ENCODE measurements at regions not wholly inside any gene's neighbourhood (a gene's known extent, or its start where the extent isn't known, plus 50 kb on each side); places are given as distances from the start of the nearest gene placed in this dataset.
"Not testable (repeated sequence)": the region's sequence is repeated elsewhere in the genome, so short reads cannot be mapped to it uniquely, and the experiment has no call there.

DNA sequence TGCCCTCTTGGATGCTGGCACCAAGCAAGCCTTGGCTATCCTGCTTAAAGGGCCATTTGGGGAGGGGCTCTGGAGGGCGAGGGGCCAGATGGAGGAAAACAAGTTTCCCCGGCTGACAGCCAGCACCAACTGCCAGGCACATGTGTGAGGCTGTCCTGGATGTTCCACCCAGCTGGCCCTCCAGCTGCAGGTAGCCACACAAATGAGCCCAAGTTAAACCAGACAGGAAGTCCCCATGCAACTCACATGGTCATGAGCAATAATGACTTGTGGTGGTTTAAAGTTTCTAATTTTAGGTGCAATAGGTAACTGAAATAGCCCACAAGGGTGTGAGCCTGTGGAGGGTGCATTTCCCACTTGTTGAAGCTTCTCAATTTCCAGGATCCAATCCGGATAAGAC is 198.0 kb downstream of the OTOP1 start:
- H3K9ac ChIP-seq (ENCODE audit: low read length); H3K27me3 ChIP-seq (ENCODE audit: insufficient read depth, low read length); H3K36me3 ChIP-seq (ENCODE audit: insufficient read depth, low read length); FAIRE-seq; DNase-seq (ENCODE audit: low read depth); H2AFZ ChIP-seq (ENCODE audit: low read depth, low read length); H3K36me3 Mint-ChIP-seq (ENCODE audit: low read depth, unreplicated experiment); H3K4me1 ChIP-seq (ENCODE audit: insufficient read depth, low read length); H3K4me3 Mint-ChIP-seq (ENCODE audit: unreplicated experiment); H4K20me1 ChIP-seq (ENCODE audit: insufficient read depth, low read length); H3K4me2 ChIP-seq (ENCODE audit: low read length); H3K9me3 ChIP-seq (ENCODE audit: insufficient read depth, low read depth, low read length); H3K27ac Mint-ChIP-seq (ENCODE audit: unreplicated experiment); H3K27ac ChIP-seq (ENCODE audit: low read depth, low read length); H3K4me1 Mint-ChIP-seq (ENCODE audit: low read depth, unreplicated experiment); H3K9me3 Mint-ChIP-seq (ENCODE audit: unreplicated experiment); H3K79me2 ChIP-seq (ENCODE audit: insufficient read depth, low read length); H3K4me3 ChIP-seq (ENCODE audit: insufficient read depth, low read depth, low read length): not testable (repeated sequence)
- peaks cover 20% of the 10 kb centered on the region for H3K27me3 Mint-ChIP-seq (ENCODE audit: low read depth, unreplicated experiment)

DNA sequence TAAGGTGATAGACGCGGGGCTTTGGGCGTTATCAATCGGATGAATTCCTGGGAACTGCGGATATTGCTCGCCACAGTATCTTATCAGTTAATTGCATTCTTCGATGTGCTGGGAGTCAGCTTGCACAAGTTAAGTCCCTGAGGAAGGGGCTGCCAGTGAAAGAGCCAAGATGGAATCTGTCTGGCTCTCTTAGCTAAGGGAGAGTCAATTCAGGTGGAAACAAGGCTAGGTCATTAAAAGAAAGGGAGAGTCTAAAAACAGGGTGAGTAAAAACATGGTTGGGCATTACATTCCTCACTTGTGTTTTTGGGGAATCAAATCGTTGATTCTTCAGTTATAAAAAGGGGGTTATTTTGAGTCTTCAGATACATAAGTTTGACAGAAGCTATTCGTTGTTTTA is 196.2 kb downstream of the OTOP1 start:
- H3K27me3 ChIP-seq (ENCODE audit: insufficient read depth, low read length); H3K9ac ChIP-seq (ENCODE audit: low read length); H3K4me3 ChIP-seq (ENCODE audit: insufficient read depth, low read depth, low read length); H3K79me2 ChIP-seq (ENCODE audit: insufficient read depth, low read length); H3K9me3 ChIP-seq (ENCODE audit: insufficient read depth, low read depth, low read length); H3K4me1 ChIP-seq (ENCODE audit: insufficient read depth, low read length); H3K4me2 ChIP-seq (ENCODE audit: low read length); H3K27ac ChIP-seq (ENCODE audit: low read depth, low read length); DNase-seq (ENCODE audit: low read depth); H4K20me1 ChIP-seq (ENCODE audit: insufficient read depth, low read length); H3K36me3 ChIP-seq (ENCODE audit: insufficient read depth, low read length); H3K4me1 Mint-ChIP-seq (ENCODE audit: low read depth, unreplicated experiment); H3K36me3 Mint-ChIP-seq (ENCODE audit: low read depth, unreplicated experiment); H3K4me3 Mint-ChIP-seq (ENCODE audit: unreplicated experiment); H3K27ac Mint-ChIP-seq (ENCODE audit: unreplicated experiment); FAIRE-seq; H3K9me3 Mint-ChIP-seq (ENCODE audit: unreplicated experiment); H2AFZ ChIP-seq (ENCODE audit: low read depth, low read length): not testable (repeated sequence)
- peaks cover 19% of the 10 kb centered on the region for H3K27me3 Mint-ChIP-seq (ENCODE audit: low read depth, unreplicated experiment)

DNA sequence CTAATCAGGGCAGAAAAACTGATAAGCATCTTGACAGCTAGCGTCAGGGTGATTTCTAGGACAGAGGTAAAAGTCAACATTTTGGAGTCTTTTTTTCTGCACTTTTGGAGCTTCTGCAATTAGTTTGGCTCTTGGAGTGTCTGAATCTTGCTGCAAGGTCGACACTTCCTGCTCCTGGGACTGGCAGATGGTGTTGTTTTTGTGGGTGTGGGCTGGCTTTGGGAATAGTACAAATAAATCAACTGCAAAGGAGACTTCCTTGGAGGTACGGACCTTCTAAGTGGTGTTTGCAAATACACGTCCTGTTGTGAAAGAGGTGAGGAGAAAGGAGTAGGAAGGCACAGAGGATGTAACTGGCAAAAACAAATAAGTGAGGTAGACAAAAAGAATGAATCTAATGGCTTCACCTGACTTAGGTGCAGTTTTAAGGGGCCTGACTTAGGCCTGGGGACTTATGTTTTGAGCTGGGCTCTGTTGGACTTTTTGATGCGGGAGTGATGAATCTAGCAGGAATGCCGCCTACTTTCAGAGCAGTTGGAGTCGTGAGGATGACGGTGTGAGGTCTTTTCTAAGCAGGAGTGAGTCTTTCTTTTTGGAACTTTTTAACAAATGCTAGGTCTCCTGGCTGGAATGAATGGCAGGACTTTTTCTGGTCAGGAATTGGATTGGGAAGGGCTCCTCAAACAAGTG is 195.1 kb downstream of the OTOP1 start:
- peaks cover 30% of the 10 kb centered on the region for H3K27me3 Mint-ChIP-seq (ENCODE audit: low read depth, unreplicated experiment)
- H3K9ac ChIP-seq (ENCODE audit: low read length); H3K4me2 ChIP-seq (ENCODE audit: low read length); H3K36me3 Mint-ChIP-seq (ENCODE audit: low read depth, unreplicated experiment); H3K4me1 Mint-ChIP-seq (ENCODE audit: low read depth, unreplicated experiment); H3K9me3 Mint-ChIP-seq (ENCODE audit: unreplicated experiment); H3K27ac Mint-ChIP-seq (ENCODE audit: unreplicated experiment); H3K27me3 ChIP-seq (ENCODE audit: insufficient read depth, low read length); H2AFZ ChIP-seq (ENCODE audit: low read depth, low read length); H3K4me3 Mint-ChIP-seq (ENCODE audit: unreplicated experiment); H3K27ac ChIP-seq (ENCODE audit: low read depth, low read length); H3K4me3 ChIP-seq (ENCODE audit: insufficient read depth, low read depth, low read length); H3K79me2 ChIP-seq (ENCODE audit: insufficient read depth, low read length); DNase-seq (ENCODE audit: low read depth); FAIRE-seq; H3K36me3 ChIP-seq (ENCODE audit: insufficient read depth, low read length); H3K4me1 ChIP-seq (ENCODE audit: insufficient read depth, low read length); H3K9me3 ChIP-seq (ENCODE audit: insufficient read depth, low read depth, low read length); H4K20me1 ChIP-seq (ENCODE audit: insufficient read depth, low read length): not testable (repeated sequence)

DNA sequence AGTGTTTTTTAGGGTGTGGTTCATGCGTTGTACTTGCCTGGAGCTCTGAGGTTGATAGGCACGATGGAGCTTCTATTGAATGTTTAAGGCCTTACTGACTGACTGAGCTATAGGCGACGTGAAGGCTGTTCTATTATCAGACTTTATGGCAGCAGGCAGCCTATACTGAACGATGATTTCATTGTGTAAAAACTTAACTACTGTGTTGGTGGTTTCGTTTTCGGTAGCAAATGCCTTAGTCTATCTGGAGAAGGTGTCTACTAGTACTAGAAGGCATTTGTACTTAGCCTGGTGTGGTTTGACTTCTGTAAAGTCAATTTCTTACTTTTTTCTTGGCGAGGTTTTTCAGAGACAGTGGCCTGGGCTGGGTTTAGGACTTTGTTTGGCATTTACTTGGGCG is 194.4 kb downstream of the OTOP1 start:
- not testable (repeated sequence) for H4K20me1 ChIP-seq (ENCODE audit: insufficient read depth, low read length); H3K4me3 Mint-ChIP-seq (ENCODE audit: unreplicated experiment); H3K9me3 ChIP-seq (ENCODE audit: insufficient read depth, low read depth, low read length); H3K36me3 Mint-ChIP-seq (ENCODE audit: low read depth, unreplicated experiment); H3K9me3 Mint-ChIP-seq (ENCODE audit: unreplicated experiment); H3K79me2 ChIP-seq (ENCODE audit: insufficient read depth, low read length); H3K27ac ChIP-seq (ENCODE audit: low read depth, low read length); H3K9ac ChIP-seq (ENCODE audit: low read length); H3K27ac Mint-ChIP-seq (ENCODE audit: unreplicated experiment); H3K4me1 Mint-ChIP-seq (ENCODE audit: low read depth, unreplicated experiment); H2AFZ ChIP-seq (ENCODE audit: low read depth, low read length); H3K4me1 ChIP-seq (ENCODE audit: insufficient read depth, low read length); FAIRE-seq; H3K27me3 ChIP-seq (ENCODE audit: insufficient read depth, low read length); H3K36me3 ChIP-seq (ENCODE audit: insufficient read depth, low read length); H3K4me2 ChIP-seq (ENCODE audit: low read length); H3K4me3 ChIP-seq (ENCODE audit: insufficient read depth, low read depth, low read length); DNase-seq (ENCODE audit: low read depth)
- H3K27me3 Mint-ChIP-seq (ENCODE audit: low read depth, unreplicated experiment), result peaks cover 30% of the 10 kb centered on the region

DNA sequence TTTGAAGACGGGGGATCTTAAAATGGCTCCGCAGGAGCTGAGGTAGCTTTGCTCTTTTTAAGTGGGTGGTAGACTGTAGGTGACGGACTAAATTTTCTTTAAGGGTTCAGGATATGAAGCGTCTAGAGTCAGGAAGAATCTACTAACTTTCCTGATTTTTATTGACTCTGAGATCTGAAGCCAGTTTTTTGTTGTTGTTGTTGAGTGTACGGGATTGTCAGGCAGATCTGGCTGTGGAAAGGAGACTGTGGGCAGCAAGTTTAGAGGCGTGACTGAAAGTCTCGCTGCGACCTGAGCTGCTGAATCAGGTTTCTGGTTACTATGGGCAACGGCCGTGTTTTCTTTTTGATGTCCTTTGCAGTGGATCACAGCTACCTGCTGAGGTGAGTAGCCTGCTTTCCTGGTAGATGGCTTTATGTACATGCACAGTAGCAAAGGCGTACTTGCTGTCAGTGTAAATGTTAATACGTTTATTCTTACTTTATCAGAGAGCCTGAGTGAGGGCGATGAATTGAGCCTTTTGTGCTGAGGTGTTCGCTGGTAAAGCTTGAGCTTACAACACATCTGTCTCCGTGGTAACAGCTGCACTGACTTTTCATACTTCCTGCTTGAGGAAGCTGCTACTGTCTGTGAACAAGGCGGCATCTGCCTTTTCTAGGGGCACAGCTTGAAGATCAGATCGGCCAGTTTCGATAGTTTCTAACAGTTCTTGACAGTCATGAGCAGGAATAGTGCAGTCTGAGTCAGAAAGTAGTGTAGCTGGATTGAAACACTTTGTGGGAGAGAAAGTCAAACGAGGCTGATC is 193.7 kb downstream of the OTOP1 start:
- H3K4me3 Mint-ChIP-seq (ENCODE audit: unreplicated experiment); FAIRE-seq; H3K27me3 ChIP-seq (ENCODE audit: insufficient read depth, low read length); H3K9me3 Mint-ChIP-seq (ENCODE audit: unreplicated experiment); H3K36me3 Mint-ChIP-seq (ENCODE audit: low read depth, unreplicated experiment); DNase-seq (ENCODE audit: low read depth); H3K79me2 ChIP-seq (ENCODE audit: insufficient read depth, low read length); H4K20me1 ChIP-seq (ENCODE audit: insufficient read depth, low read length); H3K4me2 ChIP-seq (ENCODE audit: low read length); H3K4me1 ChIP-seq (ENCODE audit: insufficient read depth, low read length); H3K9ac ChIP-seq (ENCODE audit: low read length); H3K9me3 ChIP-seq (ENCODE audit: insufficient read depth, low read depth, low read length); H3K4me3 ChIP-seq (ENCODE audit: insufficient read depth, low read depth, low read length); H3K27ac ChIP-seq (ENCODE audit: low read depth, low read length); H3K4me1 Mint-ChIP-seq (ENCODE audit: low read depth, unreplicated experiment); H3K36me3 ChIP-seq (ENCODE audit: insufficient read depth, low read length); H2AFZ ChIP-seq (ENCODE audit: low read depth, low read length): not testable (repeated sequence)
- Mint-ChIP-seq H3K27me3 (ENCODE audit: low read depth, unreplicated experiment) (peaks cover 32% of the 10 kb centered on the region), H3K27ac (ENCODE audit: unreplicated experiment) (peak overlapping the region; percentile 22)
